ENCODE measurements at regions not wholly inside any gene's neighbourhood (a gene's known extent, or its start where the extent isn't known, plus 50 kb on each side); places are given as distances from the start of the nearest gene placed in this dataset.

DNA sequence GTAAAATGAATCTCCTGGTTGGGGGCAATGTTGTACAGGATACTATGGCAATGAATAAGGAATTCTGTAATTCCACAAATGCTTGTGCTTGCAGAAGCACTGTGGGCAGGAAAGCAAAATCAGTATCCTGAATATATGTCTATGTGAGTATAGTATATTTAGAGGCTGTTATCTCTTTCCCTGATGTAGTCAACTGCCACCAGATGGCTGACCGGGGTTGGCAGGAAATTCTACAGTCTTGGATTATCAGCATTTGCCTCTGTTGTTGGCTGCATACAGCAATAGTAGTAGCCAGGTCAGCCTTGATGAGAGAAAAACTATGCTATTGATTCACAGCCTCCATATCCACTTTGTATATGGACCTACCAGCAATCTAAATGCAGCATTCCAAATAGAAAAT is 425.1 kb upstream of the JAG1 start:
- no peak for DNase-seq (ENCODE audit: extremely low read depth, low read depth)
- TF ChIP-seq, protein P1, sequence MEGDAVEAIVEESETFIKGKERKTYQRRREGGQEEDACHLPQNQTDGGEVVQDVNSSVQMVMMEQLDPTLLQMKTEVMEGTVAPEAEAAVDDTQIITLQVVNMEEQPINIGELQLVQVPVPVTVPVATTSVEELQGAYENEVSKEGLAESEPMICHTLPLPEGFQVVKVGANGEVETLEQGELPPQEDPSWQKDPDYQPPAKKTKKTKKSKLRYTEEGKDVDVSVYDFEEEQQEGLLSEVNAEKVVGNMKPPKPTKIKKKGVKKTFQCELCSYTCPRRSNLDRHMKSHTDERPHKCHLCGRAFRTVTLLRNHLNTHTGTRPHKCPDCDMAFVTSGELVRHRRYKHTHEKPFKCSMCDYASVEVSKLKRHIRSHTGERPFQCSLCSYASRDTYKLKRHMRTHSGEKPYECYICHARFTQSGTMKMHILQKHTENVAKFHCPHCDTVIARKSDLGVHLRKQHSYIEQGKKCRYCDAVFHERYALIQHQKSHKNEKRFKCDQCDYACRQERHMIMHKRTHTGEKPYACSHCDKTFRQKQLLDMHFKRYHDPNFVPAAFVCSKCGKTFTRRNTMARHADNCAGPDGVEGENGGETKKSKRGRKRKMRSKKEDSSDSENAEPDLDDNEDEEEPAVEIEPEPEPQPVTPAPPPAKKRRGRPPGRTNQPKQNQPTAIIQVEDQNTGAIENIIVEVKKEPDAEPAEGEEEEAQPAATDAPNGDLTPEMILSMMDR (IDR thresholded peaks at IDR 0.05; ENCODE audit: low read depth, low read length), result no peak

DNA sequence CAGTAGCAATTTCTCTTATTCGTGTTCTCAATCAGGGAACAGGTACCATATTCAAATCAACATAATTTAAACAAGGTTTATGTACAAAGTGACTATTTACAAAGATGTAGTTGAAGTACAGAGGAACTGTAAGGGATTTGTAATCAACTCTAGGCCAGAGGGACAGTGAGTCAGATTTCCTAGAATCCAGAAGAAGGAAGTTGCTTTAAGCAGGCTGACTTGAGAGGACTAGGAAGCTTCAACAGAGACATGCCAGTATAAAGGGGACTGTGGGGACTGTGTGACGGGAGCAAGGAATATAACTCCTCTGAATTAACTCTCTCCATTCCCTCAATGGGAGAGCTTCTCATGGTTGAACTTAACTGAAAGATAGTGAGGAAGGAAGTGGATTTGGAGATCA is 427.4 kb upstream of the JAG1 start:
- TF ChIP-seq, protein P1 (IDR thresholded peaks at IDR 0.05; ENCODE audit: low read depth, low read length), result no peak
- no peak for DNase-seq (ENCODE audit: extremely low read depth, low read depth)

DNA sequence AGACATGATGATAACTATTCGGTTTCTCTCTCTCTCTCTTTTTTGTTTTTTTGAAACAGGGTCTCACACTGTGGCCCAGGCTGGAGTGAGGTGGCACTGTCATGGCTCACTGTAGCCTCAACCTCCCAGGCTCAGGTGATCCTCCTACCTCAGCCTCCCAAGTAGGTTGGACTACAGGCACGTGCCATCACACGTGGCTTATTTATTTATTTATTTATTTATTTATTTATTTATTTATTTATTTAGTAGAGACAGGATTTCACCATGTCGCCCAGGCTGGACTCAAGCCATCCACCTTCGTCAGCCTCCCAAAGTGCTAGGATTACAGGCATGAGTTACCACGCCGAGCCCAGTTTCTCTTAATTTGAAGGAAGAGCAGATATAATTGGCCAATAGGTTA is 427.9 kb upstream of the JAG1 start:
- DNase-seq (ENCODE audit: extremely low read depth, low read depth), result no peak
- TF ChIP-seq, protein P1 (IDR thresholded peaks at IDR 0.05; ENCODE audit: low read depth, low read length), result no peak

DNA sequence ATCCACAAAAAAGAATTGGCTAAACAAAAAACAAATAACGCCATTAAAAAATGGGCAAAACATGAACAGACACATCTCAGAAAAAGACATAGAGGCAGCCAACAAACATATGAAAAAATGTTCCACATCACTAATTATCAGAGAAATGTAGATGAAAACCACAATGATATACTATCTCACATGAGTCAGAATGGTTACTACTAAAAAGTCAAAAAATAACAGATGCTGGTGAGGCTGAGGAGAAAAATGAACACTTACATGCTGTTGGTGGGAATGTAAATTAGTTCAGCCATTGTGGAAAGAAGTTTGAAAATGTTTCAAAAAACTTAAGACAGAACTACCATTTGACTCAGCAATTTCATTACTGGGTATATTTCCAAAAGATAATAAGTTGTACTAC is 430.1 kb upstream of the JAG1 start:
- DNase-seq (ENCODE audit: extremely low read depth, low read depth), result no peak
- TF ChIP-seq, protein P1 (IDR thresholded peaks at IDR 0.05; ENCODE audit: low read depth, low read length), result no peak

DNA sequence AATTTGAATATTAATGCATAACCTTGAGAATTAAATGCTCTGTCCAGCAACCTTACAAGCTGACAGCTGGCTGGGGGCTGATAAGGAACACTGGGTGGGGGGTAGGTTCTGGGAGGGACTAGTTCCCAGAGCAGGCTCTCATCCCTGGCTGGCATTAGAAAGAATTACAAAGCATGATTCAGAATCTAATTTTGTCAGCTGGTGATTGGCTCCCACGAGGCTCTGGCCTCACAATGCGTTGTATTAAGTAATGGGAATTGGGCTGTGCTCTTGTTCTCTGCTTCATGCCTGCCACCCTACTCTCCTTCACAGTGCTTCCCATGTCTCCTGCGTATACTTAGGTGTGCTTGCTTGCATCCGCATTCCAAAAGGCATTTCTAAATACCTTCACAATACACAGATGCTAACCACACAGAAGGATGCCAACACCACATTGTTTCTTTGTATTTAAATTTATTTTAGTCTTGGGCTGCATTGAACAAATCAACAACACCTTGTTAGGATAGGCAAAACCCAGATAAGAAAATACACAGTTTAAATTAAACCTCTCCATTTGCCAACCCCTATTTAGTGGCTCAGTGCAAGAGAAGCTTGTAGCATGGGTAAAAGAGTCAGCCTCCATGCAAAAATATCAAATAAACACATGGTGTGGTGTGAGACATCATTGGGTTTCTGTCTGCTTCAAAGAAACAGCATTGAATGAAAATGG is 434.5 kb upstream of the JAG1 start:
- no peak for DNase-seq (ENCODE audit: extremely low read depth, low read depth)
- TF ChIP-seq, protein P1 (IDR thresholded peaks at IDR 0.05; ENCODE audit: low read depth, low read length), result no peak

DNA sequence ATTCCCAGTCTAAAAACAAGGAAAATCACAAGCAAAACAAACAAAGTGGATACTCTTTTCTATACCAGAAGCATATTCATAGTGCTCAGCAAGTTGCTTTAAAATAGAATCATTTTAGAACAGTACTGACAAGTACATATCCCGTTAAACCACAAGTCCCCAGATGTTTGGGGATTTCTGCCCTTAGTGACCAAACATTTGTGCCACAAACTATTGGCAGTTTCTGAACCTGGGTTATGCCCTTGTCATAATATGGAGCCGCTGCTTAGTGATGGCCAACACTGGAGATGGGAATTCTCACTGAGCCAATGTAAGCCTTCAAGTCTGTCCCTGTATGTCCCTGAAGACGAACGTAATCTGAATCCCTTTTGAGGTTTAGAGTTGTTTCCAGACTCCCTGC is 436.7 kb upstream of the JAG1 start:
- no peak for DNase-seq (ENCODE audit: extremely low read depth, low read depth)
- TF ChIP-seq, protein P1 (IDR thresholded peaks at IDR 0.05; ENCODE audit: low read depth, low read length), result no peak

DNA sequence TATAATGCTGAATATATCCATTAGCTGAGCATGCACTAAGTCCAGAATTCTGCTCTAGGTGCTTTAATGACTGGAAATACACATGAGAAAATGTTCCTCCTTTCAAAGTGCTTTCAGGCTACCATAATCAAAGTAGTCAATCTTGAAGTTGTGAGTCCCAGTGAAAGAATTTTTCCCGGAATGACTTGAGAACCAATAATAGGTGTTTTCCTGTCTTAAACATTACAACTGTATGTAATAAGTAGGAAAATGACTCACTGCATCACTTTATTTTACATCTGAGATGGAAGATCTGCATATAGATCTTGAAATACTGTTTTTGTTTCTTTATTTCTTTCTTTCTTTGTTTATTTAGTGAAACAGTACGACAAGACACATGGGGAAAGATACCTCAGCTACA is 437.4 kb upstream of the JAG1 start:
- DNase-seq (ENCODE audit: extremely low read depth, low read depth), result no peak
- TF ChIP-seq, protein P1 (IDR thresholded peaks at IDR 0.05; ENCODE audit: low read depth, low read length), result no peak
